Mucosa of descending colon (tissue), 3 donors: ENCODE measurements at regions not wholly inside any gene's neighbourhood (a gene's known extent, or its start where the extent isn't known, plus 50 kb on each side); places are given as distances from the start of the nearest gene placed in this dataset.
"Not testable (repeated sequence)": the region's sequence is repeated elsewhere in the genome, so short reads cannot be mapped to it uniquely, and the experiment has no call there.

Experiments
- ATAC-seq: fragments of 200-7000 bp; cut with Tn5 transposase; one replicate; pipeline ENCODE4 v1.9.1; 2020; ENCODE audit warnings: mild to moderate bottlenecking, moderate library complexity
- DNase-seq, 3 donors: peaks; one replicate each; pipeline ENCODE4 v3.0.0-alpha.2; 2020
- H3K36me3 ChIP-seq: fragments of 200-600 bp; one replicate; pipeline ENCODE4 v1.8.0; 2021; ENCODE audit warnings: low read depth, mild to moderate bottlenecking
- H3K4me1 ChIP-seq: fragments of 200-600 bp; one replicate; pipeline ENCODE4 v1.8.0; 2021; ENCODE audit warnings: low read depth, mild to moderate bottlenecking
- H3K4me3 ChIP-seq: fragments of 200-600 bp; one replicate; pipeline ENCODE4 v1.8.0; 2021; ENCODE audit warnings: mild to moderate bottlenecking
- H3K9me3 ChIP-seq: fragments of 200-600 bp; one replicate; pipeline ENCODE4 v1.8.0; 2021; ENCODE audit warnings: mild to moderate bottlenecking
- CTCF ChIP-seq: fragments of 200-600 bp; IDR thresholded peaks from one replicate; pipeline ENCODE4 v1.8.0; 2022; ENCODE audit warnings: antibody characterized with exemption, mild to moderate bottlenecking
- intact Hi-C, 2 donors: fragments of 100-400 bp; cut with DNase I in 1 of 2; cut with micrococcal nuclease in 1 of 2; formaldehyde crosslinking; loops; one replicate each; pipeline versions ENCODE4 v1.11.0 to v1.11.1; 2022; cut with DNase I, micrococcal nuclease
- donor health status: DM: no; HTN: no; CAD: no; lungs with moderate emphysema.
- donor health status: DM: no; HTN: no; CAD: no.
- donor health status: DM: no; HTN: yes; CAD: no.

GRCh38 chr6:159557031-159557430, 136.0 kb downstream of the SOD2 start:
- intact Hi-C loops: no loop called here
- Histone ChIP-seq H3K4me1 (no peaks in the 10 kb centered on the region), H3K9me3 (no peaks in the 10 kb centered on the region), H3K4me3 (no peak overlapping the region), H3K36me3 (no peaks in the 10 kb centered on the region)
- no peak for ATAC-seq
- DNase-seq: peak in 1 of 3 donors; percentile 7
- no peak for TF ChIP-seq CTCF

- H3K36me3 ChIP-seq: no peaks in the 10 kb centered on the region
- ATAC-seq: no peak
- intact Hi-C loops: no loop called here
- no peak for TF ChIP-seq CTCF
- no peak for DNase-seq
- H3K4me3 ChIP-seq: no peak overlapping the region
- H3K9me3 ChIP-seq: no peaks in the 10 kb centered on the region
- no peaks in the 10 kb centered on the region for H3K4me1 ChIP-seq
Observed at GRCh38 chr6:159555082-159555875, 137.8 kb downstream of the SOD2 start.

- H3K4me3 ChIP-seq: no peak overlapping the region
- H3K36me3 ChIP-seq: no peaks in the 10 kb centered on the region
- no peak for TF ChIP-seq CTCF
- intact Hi-C loops: no loop called here
- ATAC-seq (no peak), DNase-seq (no peak)
- no peaks in the 10 kb centered on the region for H3K9me3 ChIP-seq
- no peaks in the 10 kb centered on the region for H3K4me1 ChIP-seq
Observed at GRCh38 chr6:159541296-159541695, 151.7 kb downstream of the SOD2 start.

- intact Hi-C loops: no loop called here
- no peak for TF ChIP-seq CTCF
Observed at GRCh38 chr6:159540883-159541282, 152.2 kb downstream of the SOD2 start.

GRCh38 chr6:159540152-159540551, 152.9 kb downstream of the SOD2 start:
- TF ChIP-seq CTCF: no peak
- DNase-seq: no peak
- H3K4me1 ChIP-seq: no peaks in the 10 kb centered on the region
- H3K36me3 ChIP-seq: no peaks in the 10 kb centered on the region
- intact Hi-C loops: no loop called here
- H3K4me3 ChIP-seq: no peak overlapping the region
- no peaks in the 10 kb centered on the region for H3K9me3 ChIP-seq
- ATAC-seq: no peak

More at GRCh38 chr6:159540883-159541282, 152.2 kb downstream of the SOD2 start:
- Histone ChIP-seq H3K4me3 (no peak overlapping the region), H3K36me3 (no peaks in the 10 kb centered on the region), H3K4me1 (no peaks in the 10 kb centered on the region), H3K9me3 (no peaks in the 10 kb centered on the region)
- ATAC-seq: no peak
- no peak for DNase-seq

- H3K4me3 ChIP-seq, ATAC-seq, DNase-seq, H3K4me1 ChIP-seq, H3K9me3 ChIP-seq, H3K36me3 ChIP-seq, intact Hi-C loops: not testable (repeated sequence)
Observed at GRCh38 chr6:159538031-159538430, 155.0 kb downstream of the SOD2 start.
